H9 (cell line): ENCODE measurements at regions not wholly inside any gene's neighbourhood (a gene's known extent, or its start where the extent isn't known, plus 50 kb on each side); places are given as distances from the start of the nearest gene placed in this dataset.

Experiments used
- DNase-seq: peaks from one replicate; pipeline ENCODE4 v3.0.0-alpha.2; 2017
- H2AFZ ChIP-seq: one replicate; pipeline ENCODE4 v1.6.1; 2013; ENCODE audit warnings: mild to moderate bottlenecking, low read length, control low read depth, moderate library complexity
- H2AK5ac ChIP-seq: 2 replicates; pipeline ENCODE4 v1.6.1; 2013; ENCODE audit warnings: low read length, control low read depth, mixed read lengths; ENCODE audit not compliant: insufficient read length
- H2BK120ac ChIP-seq: one replicate; pipeline ENCODE4 v1.6.1; 2013; ENCODE audit warnings: low read depth, mild to moderate bottlenecking, low read length, control low read depth, inconsistent platforms; ENCODE audit not compliant: poor library complexity, severe bottlenecking
- H2BK12ac ChIP-seq: 2 replicates; pipeline ENCODE4 v1.6.1; 2013; ENCODE audit warnings: low read length, control low read depth, mixed read lengths, low read depth; ENCODE audit not compliant: insufficient read length
- H2BK15ac ChIP-seq: 2 replicates; pipeline ENCODE4 v1.6.1; 2013; ENCODE audit warnings: low read depth, low read length, control low read depth
- H2BK20ac ChIP-seq: one replicate; pipeline ENCODE4 v1.6.1; 2013; ENCODE audit warnings: low read depth, mild to moderate bottlenecking, low read length, control low read depth, inconsistent platforms; ENCODE audit not compliant: poor library complexity, severe bottlenecking
- H2BK5ac ChIP-seq: 2 replicates; pipeline ENCODE4 v1.6.1; 2013; ENCODE audit warnings: low read length, control low read depth, mixed read lengths; ENCODE audit not compliant: insufficient read length
- H3K14ac ChIP-seq: 2 replicates; pipeline ENCODE4 v1.6.1; 2013; ENCODE audit warnings: low read length, control low read depth; ENCODE audit not compliant: insufficient read depth
- H3K18ac ChIP-seq: 2 replicates; pipeline ENCODE4 v1.6.1; 2013; ENCODE audit warnings: low read depth, mild to moderate bottlenecking, mixed read lengths, low read length, control low read depth; ENCODE audit not compliant: insufficient read length
- H3K23ac ChIP-seq: 2 replicates; pipeline ENCODE4 v1.6.1; 2013; ENCODE audit warnings: low read length, control low read depth, mixed read lengths, low read depth; ENCODE audit not compliant: insufficient read length
- H3K23me2 ChIP-seq: 2 replicates; pipeline ENCODE4 v1.6.1; 2013; ENCODE audit warnings: low read depth, mild to moderate bottlenecking, mixed read lengths, low read length, control low read depth; ENCODE audit not compliant: insufficient read length, poor library complexity, severe bottlenecking
- H3K27ac ChIP-seq: 2 replicates; pipeline ENCODE4 v1.5.1; 2013; ENCODE audit warnings: low read length, control low read depth, mixed read lengths, low read depth; ENCODE audit not compliant: insufficient read length
- H3K27me3 ChIP-seq: 2 replicates; pipeline ENCODE4 v1.6.1; 2013; ENCODE audit warnings: low read length, control low read depth, inconsistent platforms; ENCODE audit not compliant: insufficient read depth
- H3K4ac ChIP-seq: 2 replicates; pipeline ENCODE4 v1.6.1; 2013; ENCODE audit warnings: low read depth, mild to moderate bottlenecking, control low read depth, inconsistent platforms, low read length, moderate library complexity
- H3K4me1 ChIP-seq: 2 replicates; pipeline ENCODE4 v1.6.1; 2013; ENCODE audit warnings: low read length, control low read depth, inconsistent platforms; ENCODE audit not compliant: insufficient read depth
- H3K4me2 ChIP-seq: 2 replicates; pipeline ENCODE4 v1.6.1; 2013; ENCODE audit warnings: low read length, control low read depth, mixed read lengths; ENCODE audit not compliant: insufficient read length, insufficient read depth
- H3K56ac ChIP-seq: 2 replicates; pipeline ENCODE4 v1.6.1; 2013; ENCODE audit warnings: low read depth, mild to moderate bottlenecking, mixed read lengths, low read length, control low read depth; ENCODE audit not compliant: insufficient read length
- H3K79me1 ChIP-seq: 2 replicates; pipeline ENCODE4 v1.6.1; 2013; ENCODE audit warnings: low read depth, mild to moderate bottlenecking, moderate library complexity, low read length, control low read depth, inconsistent platforms; ENCODE audit not compliant: insufficient read depth, poor library complexity, severe bottlenecking
- H3K79me2 ChIP-seq: 2 replicates; pipeline ENCODE4 v1.6.1; 2013; ENCODE audit warnings: low read length, control low read depth, inconsistent platforms; ENCODE audit not compliant: insufficient read depth
- H3K9ac ChIP-seq: 2 replicates; pipeline ENCODE4 v1.6.1; 2013; ENCODE audit warnings: low read length, control low read depth, mixed read lengths; ENCODE audit not compliant: insufficient read length; ENCODE audit errors: extremely low read depth
- H3K9me3 ChIP-seq: one replicate; pipeline ENCODE4 v1.6.1; 2013; ENCODE audit warnings: low read depth, low read length, inconsistent platforms; ENCODE audit not compliant: control insufficient read depth
- H3T11ph ChIP-seq: one replicate; pipeline ENCODE4 v1.6.1; 2013; ENCODE audit warnings: mild to moderate bottlenecking, low read length, control low read depth, inconsistent platforms
- H4K20me1 ChIP-seq: one replicate; pipeline ENCODE4 v1.6.1; 2013; ENCODE audit not compliant: control insufficient read depth, insufficient read length, insufficient read depth
- H4K5ac ChIP-seq: 2 replicates; pipeline ENCODE4 v1.6.1; 2013; ENCODE audit warnings: low read depth, mild to moderate bottlenecking, mixed read lengths, low read length, control low read depth; ENCODE audit not compliant: insufficient read length
- H4K8ac ChIP-seq: replicated peaks from 2 replicates; pipeline ENCODE4 v1.6.1; 2013; ENCODE audit warnings: low read length, control low read depth, mixed read lengths, low read depth; ENCODE audit not compliant: insufficient read length
- H4K91ac ChIP-seq: 2 replicates; pipeline ENCODE4 v1.6.1; 2013; ENCODE audit warnings: low read depth, mild to moderate bottlenecking, moderate library complexity, mixed read lengths, low read length, control low read depth; ENCODE audit not compliant: insufficient read length
- H3K27ac Mint-ChIP-seq, 3 experiments: 2 replicates in 2 of 3; 3 replicates in 1 of 3; pipeline ENCODE4 v1.8.0; 2020 to 2021; ENCODE audit warnings: mixed read lengths in 3 of 3, mild to moderate bottlenecking in 1 of 3, moderate library complexity in 1 of 3
- H3K27me3 Mint-ChIP-seq: 2 replicates; pipeline ENCODE4 v1.8.0; 2021; ENCODE audit warnings: low read depth, mild to moderate bottlenecking, moderate library complexity, mixed read lengths
- H3K36me3 Mint-ChIP-seq, 3 experiments: 2 replicates in 2 of 3; 3 replicates in 1 of 3; pipeline ENCODE4 v1.8.0; 2020 to 2021; ENCODE audit warnings: low read depth in 3 of 3, mixed read lengths in 3 of 3; ENCODE audit not compliant: insufficient read depth in 1 of 3
- H3K4me1 Mint-ChIP-seq, 2 experiments: 2 replicates each; pipeline ENCODE4 v1.8.0; 2020; ENCODE audit warnings: mixed read lengths in 2 of 2
- H3K4me3 Mint-ChIP-seq, 2 experiments: 2 replicates in 1 of 2; 3 replicates in 1 of 2; pipeline ENCODE4 v1.8.0; 2020 to 2021; ENCODE audit warnings: mild to moderate bottlenecking in 2 of 2, mixed read lengths in 2 of 2, moderate library complexity in 1 of 2
- H3K9me3 Mint-ChIP-seq, 2 experiments: 2 replicates in 1 of 2; 3 replicates in 1 of 2; pipeline ENCODE4 v1.8.0; 2020; ENCODE audit warnings: mild to moderate bottlenecking in 2 of 2, mixed read lengths in 2 of 2, moderate library complexity in 1 of 2
- WGBS: extraction: QIAGEN DNeasy Blood & Tissue Kit; methylation state at CpG from one replicate; pipeline ENCODE4 v1.1.7; 2013; ENCODE audit warnings: missing lambda C conversion rate, low lambda C conversion rate, mixed read lengths; ENCODE audit not compliant: insufficient read length; ENCODE audit errors: extremely low coverage; 5-methylcytosine and 5-hydroxymethylcytosine counted together
- TF ChIP-seq, protein P1 (sequence below): fragments of 200-600 bp; sonication (generic); conservative IDR thresholded peaks from 3 replicates; pipeline ENCODE4 v1.8.0; 2021; ENCODE audit warnings: antibody characterized with exemption, mild to moderate bottlenecking

DNA sequence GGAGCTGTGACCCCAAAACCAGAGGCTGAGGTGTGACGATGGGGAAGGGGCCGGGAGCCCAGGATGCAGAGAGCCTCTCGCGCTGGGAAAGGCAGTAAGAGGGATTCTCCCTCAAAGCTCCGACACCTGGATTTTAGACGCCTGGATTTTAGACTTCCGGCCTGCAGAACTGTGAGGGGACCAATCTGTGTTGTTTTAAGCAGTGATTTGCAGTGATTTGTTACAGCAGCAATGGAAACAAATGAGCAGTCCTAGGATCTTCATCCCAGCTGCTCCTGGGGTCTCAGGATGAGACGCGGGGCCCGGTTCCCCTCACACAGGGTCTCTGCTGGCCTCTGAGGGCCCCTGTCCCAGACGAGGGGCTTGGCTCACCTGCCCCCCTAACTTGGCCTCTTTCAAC, 365.5 kb downstream of the THBS2 start:
- H3K23ac ChIP-seq, result no peak overlapping the region
- H2BK20ac ChIP-seq, result no peak overlapping the region
- H2AK5ac ChIP-seq, result no peak overlapping the region
- H3K79me1 ChIP-seq, result no peaks in the 10 kb centered on the region
- H2BK5ac ChIP-seq, result no peak overlapping the region
- no peak overlapping the region for H3T11ph ChIP-seq
- no peak overlapping the region for H4K91ac ChIP-seq
- no peaks in the 10 kb centered on the region for H3K79me2 ChIP-seq
- Mint-ChIP-seq H3K4me1 (peaks cover 5 to 8% of the 10 kb centered on the region in 2 experiments), H3K36me3 (0 out of 7 replicates have a peak, but pooled peaks cover 0 to 2% (median 0%) of the 10 kb centered on the region in 3 experiments), H3K27ac (no peak overlapping the region), H3K4me3 (no peak overlapping the region), H3K27me3 (peaks cover 15% of the 10 kb centered on the region), H3K9me3 (peaks cover 0 to 5% of the 10 kb centered on the region in 2 experiments; a peak in 2 of 5 replicates)
- no peak overlapping the region for H2BK120ac ChIP-seq
- no peaks in the 10 kb centered on the region; the same call in 1 of the 2 replicates for H3K27me3 ChIP-seq
- WGBS, result no CpG with 5 or more reads among the region's 11 CpGs
- no peak overlapping the region for H3K18ac ChIP-seq
- TF ChIP-seq, protein P1, sequence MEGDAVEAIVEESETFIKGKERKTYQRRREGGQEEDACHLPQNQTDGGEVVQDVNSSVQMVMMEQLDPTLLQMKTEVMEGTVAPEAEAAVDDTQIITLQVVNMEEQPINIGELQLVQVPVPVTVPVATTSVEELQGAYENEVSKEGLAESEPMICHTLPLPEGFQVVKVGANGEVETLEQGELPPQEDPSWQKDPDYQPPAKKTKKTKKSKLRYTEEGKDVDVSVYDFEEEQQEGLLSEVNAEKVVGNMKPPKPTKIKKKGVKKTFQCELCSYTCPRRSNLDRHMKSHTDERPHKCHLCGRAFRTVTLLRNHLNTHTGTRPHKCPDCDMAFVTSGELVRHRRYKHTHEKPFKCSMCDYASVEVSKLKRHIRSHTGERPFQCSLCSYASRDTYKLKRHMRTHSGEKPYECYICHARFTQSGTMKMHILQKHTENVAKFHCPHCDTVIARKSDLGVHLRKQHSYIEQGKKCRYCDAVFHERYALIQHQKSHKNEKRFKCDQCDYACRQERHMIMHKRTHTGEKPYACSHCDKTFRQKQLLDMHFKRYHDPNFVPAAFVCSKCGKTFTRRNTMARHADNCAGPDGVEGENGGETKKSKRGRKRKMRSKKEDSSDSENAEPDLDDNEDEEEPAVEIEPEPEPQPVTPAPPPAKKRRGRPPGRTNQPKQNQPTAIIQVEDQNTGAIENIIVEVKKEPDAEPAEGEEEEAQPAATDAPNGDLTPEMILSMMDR, result no peak
- H3K9ac ChIP-seq, result no peak overlapping the region
- H3K4ac ChIP-seq, result no peak overlapping the region
- H3K4me1 ChIP-seq, result no peaks in the 10 kb centered on the region
- no peak overlapping the region for H3K4me2 ChIP-seq
- H2BK15ac ChIP-seq, result no peak overlapping the region
- H3K23me2 ChIP-seq, result no peaks in the 10 kb centered on the region
- no peak overlapping the region for H3K14ac ChIP-seq
- no peak for DNase-seq
- no peak overlapping the region for H3K56ac ChIP-seq
- H2AFZ ChIP-seq, result no peak overlapping the region
- H4K8ac ChIP-seq, result no peak overlapping the region
- H2BK12ac ChIP-seq, result no peak overlapping the region
- H4K5ac ChIP-seq, result no peak overlapping the region
- H3K27ac ChIP-seq, result no peak overlapping the region
- no peaks in the 10 kb centered on the region for H3K9me3 ChIP-seq
- H4K20me1 ChIP-seq, result no peaks in the 10 kb centered on the region
